VCaP (cell line): ENCODE measurements at regions not wholly inside any gene's neighbourhood (a gene's known extent, or its start where the extent isn't known, plus 50 kb on each side); places are given as distances from the start of the nearest gene placed in this dataset.
"Not testable (repeated sequence)": the region's sequence is repeated elsewhere in the genome, so short reads cannot be mapped to it uniquely, and the experiment has no call there.

Experiments
- H3K27ac ChIP-seq: fragments of 450-650 bp; 2 replicates; pipeline ENCODE4 v1.5.1; 2017
- TF ChIP-seq, protein P1 (sequence below): fragments of 450-650 bp; conservative IDR thresholded peaks from 2 replicates; pipeline ENCODE4 v1.5.1; 2017; ENCODE audit warnings: mild to moderate bottlenecking, moderate library complexity

GRCh38 chr5:51214746-51215145, 168.5 kb upstream of the ISL1 start:
- TF ChIP-seq, protein P1, sequence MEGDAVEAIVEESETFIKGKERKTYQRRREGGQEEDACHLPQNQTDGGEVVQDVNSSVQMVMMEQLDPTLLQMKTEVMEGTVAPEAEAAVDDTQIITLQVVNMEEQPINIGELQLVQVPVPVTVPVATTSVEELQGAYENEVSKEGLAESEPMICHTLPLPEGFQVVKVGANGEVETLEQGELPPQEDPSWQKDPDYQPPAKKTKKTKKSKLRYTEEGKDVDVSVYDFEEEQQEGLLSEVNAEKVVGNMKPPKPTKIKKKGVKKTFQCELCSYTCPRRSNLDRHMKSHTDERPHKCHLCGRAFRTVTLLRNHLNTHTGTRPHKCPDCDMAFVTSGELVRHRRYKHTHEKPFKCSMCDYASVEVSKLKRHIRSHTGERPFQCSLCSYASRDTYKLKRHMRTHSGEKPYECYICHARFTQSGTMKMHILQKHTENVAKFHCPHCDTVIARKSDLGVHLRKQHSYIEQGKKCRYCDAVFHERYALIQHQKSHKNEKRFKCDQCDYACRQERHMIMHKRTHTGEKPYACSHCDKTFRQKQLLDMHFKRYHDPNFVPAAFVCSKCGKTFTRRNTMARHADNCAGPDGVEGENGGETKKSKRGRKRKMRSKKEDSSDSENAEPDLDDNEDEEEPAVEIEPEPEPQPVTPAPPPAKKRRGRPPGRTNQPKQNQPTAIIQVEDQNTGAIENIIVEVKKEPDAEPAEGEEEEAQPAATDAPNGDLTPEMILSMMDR: no peak
- no peak overlapping the region for H3K27ac ChIP-seq

DNA sequence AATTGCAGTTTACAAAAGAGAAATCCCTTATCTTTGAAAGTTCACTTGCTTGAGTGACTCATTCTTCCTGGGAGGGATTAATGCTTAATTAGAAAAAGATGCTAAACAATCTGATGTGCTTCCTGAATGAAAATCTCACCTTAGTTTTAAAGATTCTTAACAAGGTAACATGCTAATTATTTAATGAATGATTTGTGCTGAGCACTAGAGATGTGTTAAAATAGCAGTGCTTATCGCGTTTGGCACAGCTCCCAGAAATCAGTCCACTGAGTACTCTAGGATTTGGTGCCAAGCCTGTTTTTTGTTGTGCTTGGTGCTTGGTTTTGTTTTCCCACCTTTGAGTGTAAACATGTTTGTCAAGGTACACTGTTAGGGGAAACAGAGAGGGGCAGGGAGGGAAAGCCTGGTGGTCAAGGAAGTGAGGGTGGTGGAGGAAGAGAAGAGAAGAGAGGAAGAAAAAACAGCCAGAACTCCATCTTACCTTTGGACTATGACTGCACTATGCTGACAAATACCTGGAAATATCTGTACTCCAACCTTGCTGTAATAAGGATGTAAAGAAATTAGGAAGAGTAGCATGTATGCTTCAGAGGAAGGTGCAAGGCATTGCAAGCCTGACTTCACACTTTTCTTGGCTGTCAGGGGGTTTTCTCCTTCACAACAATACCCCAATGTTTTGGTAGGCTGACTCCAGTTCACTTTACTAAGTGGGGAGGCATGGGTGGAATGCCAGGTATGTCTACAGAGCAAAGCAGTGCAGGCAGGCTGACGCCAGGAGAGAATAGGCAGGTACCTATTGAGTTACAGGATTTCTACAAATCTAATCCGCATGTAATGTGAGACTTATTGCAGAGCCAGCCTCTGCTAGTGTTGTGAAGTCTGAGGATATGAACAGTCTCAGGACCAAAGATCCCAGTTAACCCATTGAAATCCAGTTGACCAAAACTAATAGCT, 157.2 kb upstream of the ISL1 start:
- H3K27ac ChIP-seq: no peak overlapping the region
- TF ChIP-seq, protein P1: no peak

- TF ChIP-seq, protein P1: no peak
- H3K27ac ChIP-seq: no peak overlapping the region
Measured at GRCh38 chr5:51227963-51228470, 155.2 kb upstream of the ISL1 start.

DNA sequence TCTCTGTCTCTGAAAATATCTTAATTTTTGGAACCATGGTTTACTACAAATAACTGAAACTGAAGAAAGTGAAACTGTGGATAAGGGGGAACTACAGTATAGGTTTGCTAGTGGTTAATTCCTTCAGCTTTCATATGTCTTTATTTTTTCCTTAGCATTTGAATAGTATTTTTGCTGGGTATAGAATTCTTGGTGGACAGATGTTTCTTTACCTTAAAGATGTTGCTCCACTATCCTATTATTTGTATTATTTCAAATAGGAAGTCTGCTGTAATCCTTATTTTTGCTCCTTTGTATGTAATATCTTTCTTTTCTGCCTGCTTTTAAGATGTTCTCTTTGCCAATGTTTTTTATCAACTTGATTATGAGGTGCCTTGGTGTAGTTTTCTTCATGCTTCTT, 152.9 kb upstream of the ISL1 start:
- TF ChIP-seq, protein P1: no peak
- H3K27ac ChIP-seq: no peak overlapping the region

- TF ChIP-seq, protein P1: no peak
- H3K27ac ChIP-seq: no peak overlapping the region
Measured at GRCh38 chr5:51242456-51242855, 140.8 kb upstream of the ISL1 start.

DNA sequence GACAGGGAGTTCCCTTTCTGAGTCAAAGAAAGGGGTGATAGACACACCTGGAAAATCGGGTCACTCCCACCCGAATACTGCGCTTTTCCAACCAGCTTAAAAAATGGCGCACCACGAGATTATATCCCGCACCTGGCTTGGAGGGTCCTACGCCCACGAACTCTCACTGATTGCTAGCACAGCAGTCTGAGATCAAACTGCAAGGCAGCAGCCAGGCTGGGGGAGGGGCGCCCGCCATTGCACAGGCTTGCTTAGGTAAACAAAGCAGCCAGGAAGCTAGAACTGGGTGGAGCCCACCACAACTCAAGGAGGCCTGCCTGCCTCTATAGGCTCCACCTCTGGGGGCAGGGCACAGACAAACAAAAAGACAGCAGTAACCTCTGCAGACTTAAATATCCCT, 132.3 kb upstream of the ISL1 start:
- H3K27ac ChIP-seq: not testable (repeated sequence)

- H3K27ac ChIP-seq: no peak overlapping the region
- TF ChIP-seq, protein P1: no peak
Measured at GRCh38 chr5:51271261-51271660, 112.0 kb upstream of the ISL1 start.

- no peak overlapping the region for H3K27ac ChIP-seq
- TF ChIP-seq, protein P1: no peak
Measured at GRCh38 chr5:51273021-51273420, 110.2 kb upstream of the ISL1 start.
